CD4-positive, CD25-positive, alpha-beta regulatory T cell (primary cell): ENCODE measurements at regions not wholly inside any gene's neighbourhood (a gene's known extent, or its start where the extent isn't known, plus 50 kb on each side); places are given as distances from the start of the nearest gene placed in this dataset.

ENCODE experiments used
- ATAC-seq, 2 donors: fragments of 150-1000 bp; cut with Tn5 transposase; one replicate each; pipeline ENCODE4 v1.10.0; 2021; ENCODE audit warnings: low read depth in 2 of 2, moderate number of reproducible peaks in 2 of 2, moderate library complexity in 1 of 2
- DNase-seq, 3 donors: peaks; one replicate each; pipeline versions ENCODE4 v3.0.0 to v3.0.0-alpha.2; 2012 to 2022; ENCODE audit warnings: mixed read lengths in 1 of 3
- H3K27ac ChIP-seq: one replicate; pipeline ENCODE4 v1.7.0; 2013; ENCODE audit warnings: mild to moderate bottlenecking, low read length; ENCODE audit not compliant: insufficient read depth, poor library complexity, severe bottlenecking
- H3K27me3 ChIP-seq: one replicate; pipeline ENCODE4 v1.7.0; 2013; ENCODE audit warnings: low read length; ENCODE audit not compliant: control insufficient read depth, insufficient read depth
- H3K36me3 ChIP-seq: one replicate; pipeline ENCODE4 v1.7.0; 2013; ENCODE audit warnings: mild to moderate bottlenecking, low read length, moderate library complexity; ENCODE audit not compliant: control insufficient read depth, insufficient read depth
- H3K4me1 ChIP-seq: 2 replicates; pipeline ENCODE4 v1.7.0; 2013; ENCODE audit warnings: mild to moderate bottlenecking, low read length; ENCODE audit not compliant: insufficient read depth, control insufficient read depth, poor library complexity, severe bottlenecking
- H3K4me3 ChIP-seq: one replicate; pipeline ENCODE4 v1.7.0; 2013; ENCODE audit warnings: low read depth, mild to moderate bottlenecking, low read length, moderate library complexity
- H3K9me3 ChIP-seq, 2 experiments: 1 replicate in 1 of 2; 2 replicates in 1 of 2; pipeline ENCODE4 v1.7.0; 2013; ENCODE audit warnings: low read length in 2 of 2, mild to moderate bottlenecking in 1 of 2, moderate library complexity in 1 of 2; ENCODE audit not compliant: control insufficient read depth in 2 of 2
- H3K27ac Mint-ChIP-seq, 3 donors: one replicate each; pipeline ENCODE4 v1.8.0; 2020 to 2022; ENCODE audit warnings: mild to moderate bottlenecking in 3 of 3, mixed read lengths in 3 of 3, moderate library complexity in 2 of 3
- H3K27me3 Mint-ChIP-seq: one replicate; pipeline ENCODE4 v1.8.0; 2022; ENCODE audit warnings: mild to moderate bottlenecking, mixed read lengths
- H3K36me3 Mint-ChIP-seq: one replicate; pipeline ENCODE4 v1.8.0; 2020; ENCODE audit warnings: mixed read lengths
- H3K4me1 Mint-ChIP-seq, 4 donors: one replicate each; pipeline ENCODE4 v1.8.0; 2020 to 2022; ENCODE audit warnings: mixed read lengths in 4 of 4, mild to moderate bottlenecking in 1 of 4
- H3K4me3 Mint-ChIP-seq, 4 donors: one replicate each; pipeline ENCODE4 v1.8.0; 2020 to 2022; ENCODE audit warnings: mild to moderate bottlenecking in 4 of 4, mixed read lengths in 4 of 4, moderate library complexity in 3 of 4
- H3K9me3 Mint-ChIP-seq, 7 donors: one replicate each; pipeline ENCODE4 v1.8.0; 2020 to 2022; ENCODE audit warnings: mixed read lengths in 7 of 7, mild to moderate bottlenecking in 3 of 7, moderate library complexity in 2 of 7

- ATAC-seq: no peak
- H3K9me3 Mint-ChIP-seq: peaks cover 0 to 25% (median 10%) of the 10 kb centered on the region in 7 donors
- Histone ChIP-seq H3K27me3 (no peaks in the 10 kb centered on the region), H3K4me1 (no peaks in the 10 kb centered on the region), H3K36me3 (no peaks in the 10 kb centered on the region), H3K4me3 (no peak overlapping the region), H3K27ac (no peak overlapping the region), H3K9me3 (no peaks in the 10 kb centered on the region)
- H3K27me3 Mint-ChIP-seq: no peaks in the 10 kb centered on the region
- H3K4me3 Mint-ChIP-seq: no peak overlapping the region
- no peak for DNase-seq
- H3K36me3 Mint-ChIP-seq: no peaks in the 10 kb centered on the region
- no peaks in the 10 kb centered on the region for H3K4me1 Mint-ChIP-seq
- H3K27ac Mint-ChIP-seq: no peak overlapping the region
Measured at GRCh38 chr2:183926433-183926832, 671.9 kb upstream of the ZNF804A start.

GRCh38 chr2:183927406-183928325 lies 670.7 kb upstream of the ZNF804A start:
- H3K27me3 ChIP-seq: no peaks in the 10 kb centered on the region
- Mint-ChIP-seq H3K36me3 (no peaks in the 10 kb centered on the region), H3K9me3 (peaks cover 0 to 25% (median 10%) of the 10 kb centered on the region in 7 donors), H3K4me3 (no peak overlapping the region), H3K4me1 (no peaks in the 10 kb centered on the region), H3K27ac (no peak overlapping the region), H3K27me3 (no peaks in the 10 kb centered on the region)
- H3K9me3 ChIP-seq: no peaks in the 10 kb centered on the region
- DNase-seq: no peak
- H3K4me1 ChIP-seq: no peaks in the 10 kb centered on the region
- no peak for ATAC-seq
- H3K4me3 ChIP-seq: no peak overlapping the region
- no peaks in the 10 kb centered on the region for H3K36me3 ChIP-seq
- no peak overlapping the region for H3K27ac ChIP-seq

GRCh38 chr2:183935005-183935404 lies 663.3 kb upstream of the ZNF804A start:
- no peak for ATAC-seq
- no peak overlapping the region for H3K27ac Mint-ChIP-seq

GRCh38 chr2:183937220-183937619 lies 661.1 kb upstream of the ZNF804A start:
- H3K27ac Mint-ChIP-seq: no peak overlapping the region
- ATAC-seq (no peak), DNase-seq (no peak)
- H3K9me3 Mint-ChIP-seq: peaks cover 2 to 33% (median 9%) of the 10 kb centered on the region in 7 donors
- no peaks in the 10 kb centered on the region for H3K4me1 ChIP-seq
- H3K27ac ChIP-seq: no peak overlapping the region
- no peaks in the 10 kb centered on the region for H3K4me1 Mint-ChIP-seq
- H3K27me3 ChIP-seq: no peaks in the 10 kb centered on the region
- H3K27me3 Mint-ChIP-seq: no peaks in the 10 kb centered on the region
- no peaks in the 10 kb centered on the region for H3K36me3 ChIP-seq
- H3K9me3 ChIP-seq: no peaks in the 10 kb centered on the region
- H3K36me3 Mint-ChIP-seq: no peaks in the 10 kb centered on the region
- no peak overlapping the region for H3K4me3 Mint-ChIP-seq
- no peak overlapping the region for H3K4me3 ChIP-seq

More at GRCh38 chr2:183935005-183935404, 663.3 kb upstream of the ZNF804A start:
- Mint-ChIP-seq H3K27me3 (no peaks in the 10 kb centered on the region), H3K9me3 (peaks cover 2 to 28% (median 9%) of the 10 kb centered on the region in 7 donors), H3K4me3 (no peak overlapping the region), H3K36me3 (no peaks in the 10 kb centered on the region), H3K4me1 (no peaks in the 10 kb centered on the region)
- Histone ChIP-seq H3K4me1 (no peaks in the 10 kb centered on the region), H3K4me3 (no peak overlapping the region), H3K27ac (no peak overlapping the region), H3K36me3 (no peaks in the 10 kb centered on the region), H3K9me3 (no peaks in the 10 kb centered on the region), H3K27me3 (no peaks in the 10 kb centered on the region)
- no peak for DNase-seq

GRCh38 chr2:183946193-183946592 lies 652.1 kb upstream of the ZNF804A start:
- Histone ChIP-seq H3K4me1 (no peaks in the 10 kb centered on the region), H3K36me3 (no peaks in the 10 kb centered on the region), H3K27me3 (no peaks in the 10 kb centered on the region), H3K27ac (no peak overlapping the region), H3K9me3 (no peaks in the 10 kb centered on the region), H3K4me3 (no peak overlapping the region)
- DNase-seq: no peak
- Mint-ChIP-seq H3K4me3 (no peak overlapping the region), H3K27me3 (no peaks in the 10 kb centered on the region), H3K36me3 (no peaks in the 10 kb centered on the region), H3K27ac (no peak overlapping the region), H3K9me3 (peaks cover 1 to 12% (median 4%) of the 10 kb centered on the region in 7 donors), H3K4me1 (no peaks in the 10 kb centered on the region)
- ATAC-seq: no peak

- H3K27ac Mint-ChIP-seq: no peak overlapping the region
- Histone ChIP-seq H3K27me3 (no peaks in the 10 kb centered on the region), H3K4me3 (no peak overlapping the region), H3K4me1 (no peaks in the 10 kb centered on the region), H3K9me3 (no peaks in the 10 kb centered on the region), H3K36me3 (no peaks in the 10 kb centered on the region), H3K27ac (no peak overlapping the region)
- H3K4me1 Mint-ChIP-seq: no peaks in the 10 kb centered on the region
- ATAC-seq (no peak), DNase-seq (no peak)
- no peak overlapping the region for H3K4me3 Mint-ChIP-seq
- H3K27me3 Mint-ChIP-seq: no peaks in the 10 kb centered on the region
- H3K36me3 Mint-ChIP-seq: no peaks in the 10 kb centered on the region
- peaks cover 0 to 9% (median 2%) of the 10 kb centered on the region in 7 donors for H3K9me3 Mint-ChIP-seq
Measured at GRCh38 chr2:183948861-183949260, 649.5 kb upstream of the ZNF804A start.

GRCh38 chr2:183950673-183951072 lies 647.7 kb upstream of the ZNF804A start:
- DNase-seq (no peak), ATAC-seq (no peak)
- Histone ChIP-seq H3K9me3 (no peaks in the 10 kb centered on the region), H3K4me1 (no peaks in the 10 kb centered on the region), H3K27me3 (no peaks in the 10 kb centered on the region), H3K27ac (no peak overlapping the region), H3K4me3 (no peak overlapping the region), H3K36me3 (no peaks in the 10 kb centered on the region)
- Mint-ChIP-seq H3K4me3 (no peak overlapping the region), H3K27me3 (no peaks in the 10 kb centered on the region), H3K27ac (no peak overlapping the region), H3K9me3 (peaks cover 0 to 9% (median 2%) of the 10 kb centered on the region in 7 donors), H3K4me1 (no peaks in the 10 kb centered on the region), H3K36me3 (no peaks in the 10 kb centered on the region)

GRCh38 chr2:183951630-183952029 lies 646.7 kb upstream of the ZNF804A start:
- Histone ChIP-seq H3K36me3 (no peaks in the 10 kb centered on the region), H3K9me3 (no peaks in the 10 kb centered on the region), H3K27me3 (no peaks in the 10 kb centered on the region), H3K4me3 (no peak overlapping the region), H3K4me1 (no peaks in the 10 kb centered on the region), H3K27ac (no peak overlapping the region)
- Mint-ChIP-seq H3K9me3 (peaks cover 0 to 9% (median 4%) of the 10 kb centered on the region in 7 donors), H3K36me3 (no peaks in the 10 kb centered on the region), H3K27ac (no peak overlapping the region), H3K4me1 (no peaks in the 10 kb centered on the region), H3K4me3 (no peak overlapping the region), H3K27me3 (no peaks in the 10 kb centered on the region)
- ATAC-seq (no peak), DNase-seq (no peak)
